Left ventricle myocardium superior (tissue), 1 donor: ENCODE measurements at regions not wholly inside any gene's neighbourhood (a gene's known extent, or its start where the extent isn't known, plus 50 kb on each side); places are given as distances from the start of the nearest gene placed in this dataset.
A peak's percentile ranks its signal among the peaks of the same experiment; 100 is the strongest.

Experiments used
- ATAC-seq: fragments of 200-7000 bp; cut with Tn5 transposase; one replicate; pipeline ENCODE4 v1.9.1; 2020; ENCODE audit warnings: mild to moderate bottlenecking, moderate library complexity
- DNase-seq: peaks from one replicate; pipeline ENCODE4 v3.0.0-alpha.2; 2020
- intact Hi-C: fragments of 100-400 bp; cut with micrococcal nuclease; formaldehyde crosslinking; loops from one replicate; pipeline ENCODE4 v1.11.0; 2022
- donor health status: DM: no; HTN: yes; CAD: no; lungs with severe emphysema.

DNA sequence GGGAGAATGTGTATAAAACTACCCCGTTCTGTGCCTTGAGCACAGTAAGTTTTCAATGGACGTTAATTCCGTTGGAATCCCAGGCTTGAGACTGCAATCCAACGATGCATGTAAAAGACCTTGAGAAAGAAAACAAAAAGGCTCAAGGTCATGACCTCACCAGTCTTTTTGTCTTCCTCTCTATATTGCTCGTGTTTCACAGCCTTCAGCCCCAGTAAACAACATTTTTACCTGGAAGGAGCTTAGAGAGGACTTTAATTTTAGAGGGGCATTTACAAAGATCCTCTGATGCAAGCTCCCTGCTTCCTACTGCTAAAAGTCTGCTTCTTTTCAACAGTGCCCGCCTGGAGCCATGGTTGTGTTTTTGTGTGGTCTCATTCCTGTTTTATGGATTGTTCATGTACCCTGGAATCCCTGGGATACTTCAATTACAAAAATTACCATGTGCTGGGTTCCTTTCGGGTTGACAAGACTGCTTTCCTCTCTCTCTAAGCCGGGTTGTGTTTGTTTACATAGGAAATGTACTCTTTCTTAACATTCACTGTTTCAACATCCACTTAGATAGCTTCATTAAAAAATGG is 320.1 kb upstream of the NFE2L3 start:
- ATAC-seq (peak; percentile 20), DNase-seq (no peak)
- intact Hi-C loops: no loop called here

DNA sequence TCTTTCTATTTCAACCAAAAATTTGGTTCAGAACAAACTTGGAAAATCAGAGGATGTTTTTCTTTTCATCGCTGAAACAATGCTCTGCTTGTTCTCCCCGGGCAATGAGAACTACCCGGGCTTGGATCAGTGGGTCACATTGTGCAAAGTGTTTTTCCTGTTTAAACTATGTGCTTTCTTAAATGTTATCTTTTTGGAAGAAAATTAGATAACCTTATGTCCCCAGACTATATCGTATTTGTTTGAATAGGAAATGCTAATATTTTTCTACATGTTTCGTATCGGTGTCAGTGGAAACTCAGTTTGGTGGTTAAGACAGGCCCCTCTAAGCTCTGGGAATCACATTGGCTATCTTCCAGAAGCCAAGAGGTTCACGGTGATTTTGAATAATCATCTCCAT is 319.5 kb upstream of the NFE2L3 start:
- peak; percentile 84 for ATAC-seq

DNA sequence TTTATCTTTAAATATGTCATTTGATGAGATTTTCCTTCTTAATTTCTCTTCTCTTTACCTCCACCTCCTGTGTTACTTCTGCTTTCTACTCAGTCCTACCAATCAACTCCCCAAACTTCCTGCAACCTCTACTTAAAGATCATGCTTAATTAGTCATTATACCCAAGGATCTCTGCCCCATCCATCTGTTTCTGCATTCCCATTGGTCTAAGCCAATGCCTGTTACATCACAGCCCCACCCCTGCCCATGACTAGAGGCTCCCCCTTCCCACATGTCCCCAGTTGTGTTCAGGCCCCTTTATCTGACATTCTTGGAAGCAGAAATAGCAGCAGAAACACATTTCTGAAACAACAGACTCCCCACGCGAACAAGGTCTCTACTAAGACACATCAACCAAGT is 319.1 kb upstream of the NFE2L3 start:
- DNase-seq (no peak), ATAC-seq (peak; percentile 66)
- intact Hi-C loops: no loop called here

More for the DNA sequence above, 319.5 kb upstream of the NFE2L3 start:
- intact Hi-C loops: no loop called here
- DNase-seq: no peak

DNA sequence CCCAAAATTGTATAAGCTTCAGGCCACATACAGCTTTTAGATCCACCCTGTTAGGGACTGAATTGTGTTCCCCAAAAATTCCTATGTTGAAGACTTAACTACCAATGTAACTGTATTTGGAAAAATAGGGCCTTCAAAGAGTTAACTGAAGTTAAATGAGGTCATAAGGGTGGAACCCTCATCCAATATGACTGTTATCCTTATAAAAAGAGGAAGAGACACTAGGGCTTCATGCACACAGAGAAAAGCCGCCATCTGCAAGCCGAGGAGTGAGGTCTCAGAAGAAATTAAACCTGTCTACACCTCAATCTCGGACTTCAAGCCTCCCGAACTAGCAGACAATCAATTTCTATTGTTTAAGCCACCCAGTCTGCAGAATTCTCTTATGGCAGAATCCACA is 317.9 kb upstream of the NFE2L3 start:
- intact Hi-C loops: no loop called here
- no peak for DNase-seq
- no peak for ATAC-seq

DNA sequence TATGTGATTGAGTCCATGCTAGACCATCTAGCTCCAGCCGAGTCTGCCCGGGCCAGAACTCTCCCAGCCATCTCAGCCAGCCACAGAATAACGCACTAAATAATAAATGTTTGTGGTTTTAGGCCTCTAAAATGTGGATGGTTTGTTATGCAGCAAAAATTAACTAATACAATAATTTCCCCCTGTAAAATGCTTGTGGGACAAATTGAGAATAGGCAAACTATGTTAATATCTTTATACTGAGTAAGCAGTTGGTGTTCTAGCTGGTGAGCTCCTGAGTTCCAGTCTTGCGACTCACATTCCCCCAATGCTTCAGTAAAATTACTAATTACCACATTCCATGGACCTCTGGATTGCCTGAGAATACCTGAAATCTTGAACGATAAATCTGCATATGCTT is 316.8 kb upstream of the NFE2L3 start:
- ATAC-seq (no peak), DNase-seq (no peak)
- intact Hi-C loops: no loop called here

DNA sequence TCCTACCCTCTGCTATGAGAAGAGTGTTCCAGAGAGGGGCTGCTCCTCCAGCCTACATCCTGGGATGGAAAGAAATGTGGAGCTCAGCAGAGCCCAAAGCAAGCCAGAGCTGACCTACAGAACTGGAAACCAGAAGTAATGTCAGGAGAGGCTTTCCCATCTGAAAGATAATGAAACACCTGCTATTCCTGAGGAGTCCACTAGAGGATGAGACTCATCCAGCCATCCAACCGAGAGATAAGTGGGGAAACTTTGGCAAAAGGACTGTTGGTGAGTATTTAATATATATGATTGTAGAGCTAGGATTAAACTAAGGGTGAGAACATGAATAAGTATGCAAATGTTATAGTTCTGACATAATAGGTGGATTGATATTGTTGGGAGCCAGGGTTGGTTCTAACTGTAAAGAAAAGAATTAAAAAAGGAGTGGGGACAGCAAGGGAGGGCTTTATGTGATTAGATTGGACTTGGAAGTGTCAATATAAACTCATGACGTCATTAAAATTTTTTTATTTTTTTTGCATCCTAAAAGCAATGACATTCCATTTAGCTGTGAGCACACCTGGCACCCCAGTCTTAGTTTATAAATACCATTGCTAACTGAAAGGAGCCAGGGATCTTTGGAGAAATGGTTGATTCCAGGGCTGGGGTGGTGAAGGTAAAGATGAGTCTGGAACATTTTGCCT is 312.8 kb upstream of the NFE2L3 start:
- DNase-seq (no peak), ATAC-seq (no peak)
- intact Hi-C loops: no loop called here

DNA sequence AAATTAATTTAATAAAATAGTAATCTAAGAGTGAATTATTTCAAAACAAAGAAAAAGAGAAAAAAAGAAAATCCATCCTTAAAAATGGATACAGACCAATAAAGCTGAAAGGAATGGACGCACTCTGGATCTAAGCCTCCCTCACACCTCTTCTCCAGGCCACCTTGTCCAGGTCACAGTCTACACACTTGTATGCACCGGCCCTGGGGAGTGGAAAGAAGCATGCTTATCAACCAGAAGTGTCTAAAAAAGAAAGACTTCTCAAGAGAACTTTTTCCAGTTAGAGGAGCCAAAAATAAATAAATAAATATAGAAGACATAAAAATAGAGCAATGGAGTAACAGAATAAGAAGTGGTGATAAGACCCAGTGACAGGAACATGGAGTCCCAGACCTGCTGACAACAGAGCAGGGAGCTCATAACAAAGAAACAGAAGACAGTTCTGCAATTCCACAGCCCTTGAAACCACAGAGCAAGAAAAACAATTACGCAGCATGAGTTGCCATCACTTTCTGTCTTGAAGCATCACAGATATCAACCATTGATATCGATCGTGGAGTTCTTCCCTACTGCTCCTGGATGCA is 311.7 kb upstream of the NFE2L3 start:
- intact Hi-C loops: no loop called here
- ATAC-seq: peak; percentile 97
- DNase-seq: no peak

DNA sequence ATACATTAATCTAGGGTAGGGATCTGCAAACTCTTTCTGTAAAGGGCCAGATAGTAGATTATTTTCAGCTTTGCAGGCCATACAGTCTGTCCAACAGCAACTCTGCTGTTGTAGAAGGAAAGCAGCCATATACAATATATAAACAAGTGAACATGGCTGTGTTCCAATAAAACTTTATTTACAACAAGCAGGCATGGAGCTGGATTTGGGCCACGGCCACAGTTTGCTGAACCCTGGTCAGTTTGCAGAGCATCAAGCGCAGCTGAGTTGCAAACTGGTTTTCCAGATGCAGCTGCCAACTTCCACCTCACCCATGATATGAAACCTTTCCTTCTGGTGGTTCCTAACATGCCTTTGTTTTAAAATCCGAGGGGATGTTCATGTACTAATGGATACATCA is 310.4 kb upstream of the NFE2L3 start:
- intact Hi-C loops: no loop called here
- DNase-seq (no peak), ATAC-seq (no peak)

DNA sequence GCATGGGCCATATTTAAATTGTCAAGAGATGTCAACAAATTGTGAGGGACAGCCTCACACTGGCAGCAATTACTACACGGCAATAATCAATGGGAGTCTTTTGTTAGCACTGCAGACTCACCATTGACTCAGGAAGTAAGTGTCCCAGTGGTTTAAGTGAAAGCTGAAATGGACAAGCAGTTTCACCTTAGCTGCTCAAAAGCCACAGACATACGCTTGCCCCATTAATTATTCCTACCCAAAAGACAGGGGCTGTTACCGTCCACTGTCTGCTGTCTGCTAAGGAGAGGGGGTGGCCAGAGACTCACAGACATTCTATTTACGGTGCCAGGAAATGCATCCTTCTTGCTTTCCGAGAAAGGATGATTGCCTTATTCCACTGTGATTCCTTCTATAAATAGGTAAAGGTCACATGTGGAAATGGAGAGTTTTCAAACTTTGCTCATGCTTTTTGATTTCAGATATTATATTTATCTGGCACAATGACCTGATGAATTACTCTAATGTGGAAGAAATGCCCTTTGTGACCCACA is 309.7 kb upstream of the NFE2L3 start:
- DNase-seq (no peak), ATAC-seq (peak; percentile 4)
- intact Hi-C loops: no loop called here

DNA sequence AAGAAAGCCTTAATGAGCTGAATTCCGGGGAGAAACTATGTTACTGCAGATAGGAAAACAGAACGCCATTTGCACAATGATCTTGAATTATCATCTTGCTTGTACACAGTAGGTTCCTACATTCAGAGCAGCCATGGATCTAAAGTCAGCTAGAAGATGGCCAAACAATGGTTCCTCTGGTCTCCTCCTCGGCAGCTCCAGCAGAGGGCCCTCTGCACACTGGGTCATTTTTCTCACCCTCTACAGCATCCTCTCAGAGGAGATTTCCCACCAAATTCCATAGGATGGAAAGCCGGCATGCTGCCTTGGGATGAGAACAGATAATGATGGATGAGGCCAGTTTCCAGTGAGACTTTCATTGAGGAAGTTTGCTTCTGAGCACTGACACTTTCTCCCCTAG is 308.5 kb upstream of the NFE2L3 start:
- no peak for ATAC-seq
- intact Hi-C loops: no loop called here
- DNase-seq: no peak

DNA sequence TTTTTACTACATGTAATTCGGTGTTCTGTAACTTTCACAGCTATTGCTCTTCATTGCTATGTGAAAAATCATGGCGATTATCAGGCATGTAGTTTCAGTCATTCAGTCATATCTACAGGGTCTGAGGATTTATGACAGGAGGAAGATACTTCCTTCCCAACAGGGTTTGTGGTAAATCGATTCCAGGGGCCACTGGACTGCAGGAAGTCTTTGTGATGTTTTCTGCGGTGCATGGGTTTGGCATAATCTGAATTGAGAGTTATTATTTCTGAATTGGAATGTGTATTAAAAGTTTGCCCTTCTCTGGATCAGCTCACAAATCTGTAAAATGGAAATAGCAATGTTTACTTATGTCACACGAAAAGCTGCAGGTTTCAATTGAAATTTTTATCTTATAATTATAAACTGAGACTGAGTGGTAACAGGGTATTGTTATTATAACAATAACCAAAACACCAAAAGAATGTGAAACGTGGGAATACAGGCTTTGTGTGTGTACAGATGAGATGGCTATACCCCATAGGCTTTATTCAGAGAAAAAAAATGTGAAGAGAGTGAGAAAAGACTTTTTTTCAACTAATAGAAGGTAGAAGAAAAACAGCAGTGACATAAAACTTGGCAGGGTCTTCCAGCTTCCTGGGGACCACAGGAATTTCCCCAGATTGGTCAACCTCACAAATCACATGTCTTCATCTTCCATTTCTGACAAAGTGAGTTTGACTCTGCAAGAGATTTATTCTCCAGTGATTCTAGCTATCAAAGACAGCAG is 307.7 kb upstream of the NFE2L3 start:
- ATAC-seq: no peak
- intact Hi-C loops: no loop called here
- no peak for DNase-seq

DNA sequence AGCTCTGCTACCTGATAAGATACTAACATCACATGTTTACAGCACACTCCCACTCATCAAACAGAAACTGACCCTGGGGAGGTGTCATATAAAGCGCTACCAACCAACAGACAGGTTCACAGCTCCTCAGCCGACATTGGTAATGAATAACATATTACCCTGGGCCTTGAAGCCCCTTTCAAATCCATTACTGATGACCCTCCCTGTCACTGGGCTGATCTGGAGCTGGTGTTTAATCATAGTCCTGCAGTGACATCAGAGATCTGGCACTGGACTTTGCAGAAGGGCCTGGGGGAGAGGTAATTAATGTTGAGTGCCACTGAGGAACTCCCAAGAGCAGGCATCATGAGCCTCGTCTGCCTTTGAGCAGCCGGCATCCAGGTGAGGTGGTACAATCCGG is 306.5 kb upstream of the NFE2L3 start:
- intact Hi-C loops: no loop called here
- ATAC-seq (no peak), DNase-seq (no peak)

DNA sequence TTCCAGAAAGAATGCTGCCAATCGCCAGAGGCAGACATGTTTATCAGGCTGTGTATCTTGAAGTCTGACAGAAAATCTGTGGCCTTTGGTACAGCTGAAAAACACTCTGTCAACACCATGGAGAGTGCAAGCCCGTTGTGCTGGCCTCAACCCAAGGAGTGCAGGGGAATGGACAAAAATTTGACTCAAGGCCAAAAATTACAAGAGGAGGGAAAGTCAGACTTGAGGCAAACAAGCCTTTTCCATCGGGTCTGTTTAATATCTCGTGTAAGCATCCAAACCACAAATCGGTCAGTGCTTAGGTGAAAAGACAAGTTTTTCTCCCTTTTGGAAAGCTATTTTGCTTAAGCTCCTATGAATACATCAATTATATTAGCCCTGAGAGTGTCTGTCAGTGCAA is 305.3 kb upstream of the NFE2L3 start:
- peak; percentile 68 for ATAC-seq
- intact Hi-C loops: no loop called here
- DNase-seq: peak; percentile 87

DNA sequence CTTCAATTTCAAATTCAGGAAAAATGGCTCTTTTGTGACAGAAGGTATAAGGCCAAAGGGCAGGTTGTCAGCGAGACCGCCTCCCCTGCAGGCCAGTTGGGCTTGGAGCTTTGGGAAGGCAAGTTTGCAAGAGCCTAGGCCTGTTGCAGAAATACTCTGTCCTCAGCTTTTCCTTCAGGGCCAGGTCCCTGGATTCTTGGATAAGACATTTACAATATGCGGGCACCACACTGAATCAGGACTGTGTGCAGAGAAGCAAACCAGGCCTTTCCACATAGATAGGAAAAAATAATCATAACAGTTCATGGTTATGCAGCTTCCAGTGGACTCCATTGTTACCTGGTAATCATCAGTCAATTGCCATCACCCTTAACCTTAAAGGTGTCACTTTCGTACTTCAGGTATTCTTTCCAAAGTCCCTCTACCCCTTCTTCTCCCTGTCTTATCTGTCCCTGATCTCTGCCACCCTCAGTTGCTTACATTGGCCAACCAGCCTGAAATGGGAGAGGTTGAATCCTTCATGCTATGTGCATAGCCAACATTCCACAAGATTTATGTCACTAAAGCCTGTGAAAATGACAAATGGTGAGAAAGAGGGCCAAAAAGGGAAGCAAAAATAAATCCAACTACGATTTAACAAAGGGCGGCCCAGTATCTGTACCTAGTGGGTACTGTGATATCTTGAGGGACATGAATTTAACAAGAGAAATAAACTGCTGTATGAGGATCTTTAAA is 304.5 kb upstream of the NFE2L3 start:
- no peak for DNase-seq
- ATAC-seq: no peak
- intact Hi-C loops: no loop called here

DNA sequence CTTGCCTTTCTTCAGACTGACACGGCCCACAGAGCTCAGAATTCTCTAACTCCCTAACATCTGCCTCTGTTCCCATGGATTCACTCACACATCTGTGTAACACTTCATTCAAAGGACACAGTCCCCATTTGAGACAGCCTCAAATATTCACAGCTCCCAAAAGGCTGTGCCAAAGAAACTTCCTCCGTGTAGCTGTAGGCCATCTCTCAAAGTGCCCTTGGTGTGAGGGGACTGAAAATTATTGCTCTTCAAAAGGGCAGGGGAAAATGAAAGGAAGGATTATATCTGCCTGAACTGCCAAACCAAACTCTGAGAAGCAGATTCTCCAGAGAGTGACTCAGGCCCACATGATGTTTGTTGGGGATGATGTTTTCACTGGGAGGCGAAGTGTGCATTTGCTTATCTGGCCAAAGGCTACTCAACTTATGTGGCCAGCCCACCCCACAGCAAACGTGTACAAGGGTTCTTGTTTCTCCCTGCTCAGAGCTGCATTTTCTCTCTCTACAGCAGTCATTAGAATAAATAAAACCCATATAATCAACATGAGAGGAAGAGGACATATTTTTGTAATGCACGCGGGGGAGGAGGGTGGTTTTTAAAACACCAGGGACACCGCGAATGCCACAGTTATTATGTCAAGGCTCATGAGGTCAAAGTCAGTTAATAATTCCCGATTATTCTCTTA is 302.4 kb upstream of the NFE2L3 start:
- intact Hi-C loops: loop anchor here (5.0 kb wide), 2 partner anchors 282 to 457 kb away; no protein-coding TSS in a partner anchor
- ATAC-seq (peak; percentile 71), DNase-seq (peak; percentile 56)

DNA sequence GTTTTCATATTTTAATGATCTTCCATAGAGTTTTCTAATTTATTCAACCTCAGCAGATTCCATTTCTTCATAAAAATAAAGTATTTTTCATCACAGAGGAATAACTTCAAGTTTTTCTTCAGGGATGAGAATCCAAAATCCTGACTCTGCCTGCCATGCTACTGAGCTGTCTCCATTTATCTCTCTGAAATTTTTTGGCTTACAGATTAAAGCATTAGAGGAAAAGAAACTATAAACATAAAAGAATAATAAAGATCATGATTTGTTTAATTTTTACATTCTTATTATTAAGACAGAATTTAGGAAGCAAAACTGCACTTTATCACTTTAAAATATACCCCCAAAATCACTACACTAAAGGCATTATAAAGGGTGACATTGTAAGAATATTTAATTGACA is 301.8 kb upstream of the NFE2L3 start:
- intact Hi-C loops: loop anchor here (5.0 kb wide), 2 partner anchors 283 to 458 kb away; no protein-coding TSS in a partner anchor
- DNase-seq (no peak), ATAC-seq (no peak)

DNA sequence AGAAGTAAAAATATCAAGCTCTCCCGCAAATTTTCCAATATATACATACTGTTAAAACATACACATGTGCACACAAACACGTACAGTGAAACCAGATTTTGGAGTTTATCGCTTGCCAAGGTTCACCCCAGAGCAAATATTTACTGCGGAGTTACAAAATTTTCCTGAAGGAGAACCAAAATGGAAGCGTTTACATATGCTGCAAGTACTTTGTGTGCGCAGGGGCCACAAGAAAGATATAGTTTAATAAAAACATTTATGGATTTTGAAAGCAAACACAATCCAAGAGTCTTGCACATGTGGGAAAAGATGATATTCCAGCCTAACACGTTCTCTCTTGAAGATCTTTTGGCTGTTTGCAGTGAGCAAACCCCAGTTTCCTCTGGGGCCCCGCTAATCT is 301.3 kb upstream of the NFE2L3 start:
- intact Hi-C loops: loop anchor here (5.0 kb wide), 2 partner anchors 283 to 458 kb away; no protein-coding TSS in a partner anchor
- no peak for DNase-seq
- ATAC-seq: no peak

DNA sequence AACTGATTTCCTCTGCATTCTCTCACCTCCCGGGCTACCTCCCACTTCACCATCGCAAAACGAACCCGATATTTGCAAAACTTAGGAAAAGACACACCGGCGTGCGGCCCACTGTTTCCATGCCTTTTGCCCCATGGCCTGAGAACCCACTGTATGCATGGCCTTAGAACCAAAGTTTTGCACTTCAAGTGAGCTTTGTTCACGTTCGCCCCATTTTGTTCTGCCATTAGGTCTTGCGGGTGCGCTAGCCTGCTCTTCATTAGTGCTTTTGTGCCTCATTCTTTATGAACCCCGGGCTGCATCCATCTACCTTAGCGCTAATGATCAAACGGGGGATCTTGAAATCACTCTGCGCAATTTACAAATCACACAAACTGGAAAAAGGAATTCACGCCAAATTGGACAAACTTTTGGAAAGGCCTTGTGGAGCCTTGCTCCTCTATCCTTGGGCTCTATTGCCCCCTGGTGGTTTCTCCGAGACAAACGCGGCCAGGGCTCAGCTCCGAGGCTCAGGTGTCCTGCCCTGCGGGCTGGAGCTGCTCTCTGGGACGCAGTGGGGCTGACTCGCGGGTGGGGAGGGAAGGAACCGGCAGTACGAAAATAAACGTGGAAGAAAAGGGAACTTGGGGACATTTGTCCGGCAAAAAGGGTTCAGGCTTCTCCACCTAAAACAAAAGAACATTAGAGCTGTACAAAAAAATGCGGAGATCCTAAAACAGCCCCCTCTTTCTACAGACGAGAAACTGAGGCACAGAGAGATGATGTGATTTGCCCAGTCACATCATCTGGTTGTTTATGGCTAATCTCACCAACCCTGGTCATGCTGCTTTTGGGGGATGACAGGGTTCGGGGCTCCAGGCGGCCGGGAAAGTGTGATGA is 300.4 kb upstream of the NFE2L3 start:
- ATAC-seq (peak; percentile 74), DNase-seq (peak; percentile 85)
- intact Hi-C loops: loop anchor here (5.0 kb wide), 2 partner anchors 284 to 459 kb away; no protein-coding TSS in a partner anchor
